SK-N-SH treated with all-trans-retinoic acid at 6 μM for 48 hours (cell line): ENCODE measurements at regions not wholly inside any gene's neighbourhood (a gene's known extent, or its start where the extent isn't known, plus 50 kb on each side); places are given as distances from the start of the nearest gene placed in this dataset.

Source experiments
- ATAC-seq: fragments of 200-7000 bp; cut with Tn5 transposase; 3 replicates; pipeline ENCODE4 v1.9.1; 2020; ENCODE audit warnings: mild to moderate bottlenecking, moderate library complexity
- ARNTL ChIP-seq: fragments of 450-650 bp; formaldehyde crosslinking; IDR thresholded peaks from 2 replicates; pipeline ENCODE4 v1.5.0; 2020; ENCODE audit warnings: low read depth, mild to moderate bottlenecking, moderate library complexity, borderline replicate concordance
- BACH2 ChIP-seq: fragments of 250-450 bp; sonication (Bioruptor Pico); IDR thresholded peaks from 2 replicates; pipeline ENCODE4 v1.9.0; 2021; ENCODE audit warnings: mild to moderate bottlenecking, borderline replicate concordance
- CREB5 ChIP-seq: fragments of 250-450 bp; sonication (Bioruptor Pico); IDR thresholded peaks from 2 replicates; pipeline ENCODE4 v1.5.1; 2020; ENCODE audit warnings: low read depth, mild to moderate bottlenecking, moderate library complexity
- CSDC2 ChIP-seq: fragments of 250-450 bp; sonication (Bioruptor Pico); IDR thresholded peaks from 2 replicates; pipeline ENCODE4 v1.5.0; 2020; ENCODE audit warnings: mild to moderate bottlenecking, moderate library complexity
- CSRNP3 ChIP-seq: fragments of 250-450 bp; sonication (Bioruptor Pico); IDR thresholded peaks from 2 replicates; pipeline ENCODE4 v1.5.1; 2021; ENCODE audit warnings: mild to moderate bottlenecking, moderate library complexity
- ESRRG ChIP-seq: fragments of 250-450 bp; sonication (Bioruptor Pico); IDR thresholded peaks from 2 replicates; pipeline ENCODE4 v1.6.1; 2021; ENCODE audit warnings: mild to moderate bottlenecking
- GLIS3 ChIP-seq: fragments of 250-450 bp; sonication (Bioruptor Pico); IDR thresholded peaks from 2 replicates; pipeline ENCODE4 v1.5.0; 2020; ENCODE audit warnings: mild to moderate bottlenecking, moderate library complexity
- ISL1 ChIP-seq: fragments of 250-450 bp; sonication (Bioruptor Pico); IDR thresholded peaks from 2 replicates; pipeline ENCODE4 v2.1.2; 2022; ENCODE audit warnings: mild to moderate bottlenecking, moderate library complexity
- PATZ1 ChIP-seq: fragments of 250-450 bp; sonication (Bioruptor Pico); IDR thresholded peaks from 2 replicates; pipeline ENCODE4 v1.8.0; 2020; ENCODE audit warnings: mild to moderate bottlenecking, moderate library complexity, borderline replicate concordance
- POU6F1 ChIP-seq: fragments of 250-450 bp; sonication (Bioruptor Pico); IDR thresholded peaks from 2 replicates; pipeline ENCODE4 v1.8.0; 2021; ENCODE audit warnings: low read depth, mild to moderate bottlenecking, moderate library complexity, borderline replicate concordance
- TCF4 ChIP-seq: fragments of 250-450 bp; sonication (Bioruptor Pico); IDR thresholded peaks from 2 replicates; pipeline ENCODE4 v1.8.0; 2021; ENCODE audit warnings: mild to moderate bottlenecking, moderate library complexity, borderline replicate concordance
- TOX ChIP-seq: fragments of 250-450 bp; sonication (Bioruptor Pico); IDR thresholded peaks from 2 replicates; pipeline ENCODE4 v1.8.0; 2021; ENCODE audit warnings: mild to moderate bottlenecking, moderate library complexity, borderline replicate concordance
- TSHZ2 ChIP-seq: fragments of 250-450 bp; sonication (Bioruptor Pico); IDR thresholded peaks from 2 replicates; pipeline ENCODE4 v1.5.0; 2020; ENCODE audit warnings: mild to moderate bottlenecking, moderate library complexity
- ZC3H10 ChIP-seq: fragments of 250-450 bp; sonication (Bioruptor Pico); IDR thresholded peaks from 2 replicates; pipeline ENCODE4 v1.5.1; 2021; ENCODE audit warnings: mild to moderate bottlenecking, moderate library complexity
- ZFP3 ChIP-seq: fragments of 250-450 bp; sonication (Bioruptor Pico); IDR thresholded peaks from 2 replicates; pipeline ENCODE4 v1.5.0; 2020; ENCODE audit warnings: mild to moderate bottlenecking, moderate library complexity
- ZFP30 ChIP-seq: fragments of 450-650 bp; formaldehyde crosslinking; IDR thresholded peaks from 2 replicates; pipeline ENCODE4 v1.5.0; 2022; ENCODE audit warnings: mild to moderate bottlenecking, moderate library complexity
- ZNF565 ChIP-seq: fragments of 450-650 bp; formaldehyde crosslinking; conservative IDR thresholded peaks from 2 replicates; pipeline ENCODE4 v1.5.0; 2020; ENCODE audit warnings: low read depth, mild to moderate bottlenecking, moderate library complexity
- ZNF8 ChIP-seq: fragments of 450-650 bp; formaldehyde crosslinking; IDR thresholded peaks from 2 replicates; pipeline ENCODE4 v1.5.0; 2020; ENCODE audit warnings: mild to moderate bottlenecking, moderate library complexity

- no peak for TF ChIP-seq ZNF8 (CRISPR knock-in tag)
- TF ChIP-seq TOX (CRISPR knock-in tag) = no peak
- TF ChIP-seq PATZ1 = no peak
- no peak for TF ChIP-seq TSHZ2 (CRISPR knock-in tag)
- no peak for TF ChIP-seq CSRNP3 (CRISPR knock-in tag)
- TF ChIP-seq ZC3H10 (CRISPR knock-in tag) = no peak
- TF ChIP-seq ZNF565 = no peak
- no peak for TF ChIP-seq POU6F1 (CRISPR knock-in tag)
- no peak for TF ChIP-seq BACH2
- ATAC-seq = no peak
Measured at GRCh38 chr6:11903645-11904044, 108.5 kb upstream of the HIVEP1 start.

- no peak for ATAC-seq
- no peak for TF ChIP-seq ARNTL
- no peak for TF ChIP-seq POU6F1 (CRISPR knock-in tag)
- no peak for TF ChIP-seq ZNF8 (CRISPR knock-in tag)
- TF ChIP-seq CREB5 (CRISPR knock-in tag) = no peak
- no peak for TF ChIP-seq PATZ1
- TF ChIP-seq ZFP30 (CRISPR knock-in tag) = no peak
- TF ChIP-seq TSHZ2 (CRISPR knock-in tag) = no peak
- TF ChIP-seq TCF4 (CRISPR knock-in tag) = no peak
- TF ChIP-seq CSDC2 (CRISPR knock-in tag) = no peak
- TF ChIP-seq ZFP3 (CRISPR knock-in tag) = no peak
- no peak for TF ChIP-seq ISL1 (CRISPR knock-in tag)
- TF ChIP-seq ESRRG = no peak
- TF ChIP-seq ZC3H10 (CRISPR knock-in tag) = no peak
- TF ChIP-seq ZNF565 = no peak
- no peak for TF ChIP-seq CSRNP3 (CRISPR knock-in tag)
- no peak for TF ChIP-seq GLIS3
- TF ChIP-seq, all 23 proteins: peak for 0
Measured at GRCh38 chr6:11902527-11902926, 109.6 kb upstream of the HIVEP1 start.
